ENCODE measurements at regions not wholly inside any gene's neighbourhood (a gene's known extent, or its start where the extent isn't known, plus 50 kb on each side); places are given as distances from the start of the nearest gene placed in this dataset.

- no peak for TF ChIP-seq CTCF (IDR thresholded peaks at IDR 0.05)
- TF ChIP-seq POLR2AphosphoS5 (IDR thresholded peaks at IDR 0.05; ENCODE audit: insufficient read depth in 1 of 2, low read depth in 1 of 2): no peak
Observed at GRCh38 chr14:65329481-65329880, 83.0 kb upstream of the FUT8 start.
